ENCODE measurements at regions not wholly inside any gene's neighbourhood (a gene's known extent, or its start where the extent isn't known, plus 50 kb on each side); places are given as distances from the start of the nearest gene placed in this dataset.

DNA sequence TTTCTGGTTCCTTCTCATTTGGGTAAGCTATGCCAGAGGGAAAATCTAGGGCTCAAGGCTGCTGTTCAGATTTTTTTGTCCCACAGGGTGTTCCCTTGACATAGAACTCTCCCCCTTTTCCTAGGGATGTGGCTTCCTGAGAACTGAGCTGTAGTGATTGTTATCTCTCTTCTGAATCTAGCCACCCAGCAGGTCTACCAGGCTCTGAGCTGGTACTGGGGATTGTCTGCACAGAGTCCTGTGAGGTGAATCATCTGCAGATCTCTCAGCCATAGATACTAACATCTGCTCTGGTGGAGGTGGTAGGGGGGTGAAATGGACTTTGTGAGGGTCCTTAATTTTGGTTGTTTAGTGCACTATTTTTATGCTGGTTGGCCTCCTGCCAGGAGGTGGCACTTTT is 167.3 kb upstream of the PGR start:
- DNase-seq: no peak
- Histone ChIP-seq H3K9ac (ENCODE audit: insufficient read depth, low read length, poor library complexity, severe bottlenecking) (no peak overlapping the region), H3K9me3 (replicated peaks in 1 of 2; ENCODE audit: control insufficient read depth in 1 of 2, insufficient read depth in 1 of 2, low read length in 2 of 2) (peaks cover 12% of the 10 kb centered on the region in 2 donors), H4K20me1 (ENCODE audit: insufficient read depth, low read length) (no peaks in the 10 kb centered on the region), H3K79me2 (ENCODE audit: insufficient read depth, low read length) (no peaks in the 10 kb centered on the region), H2AFZ (ENCODE audit: insufficient read depth, low read depth, low read length, poor library complexity, severe bottlenecking) (no peak overlapping the region), H3K27me3 (ENCODE audit: control insufficient read depth in 2 of 2, insufficient read depth in 2 of 2, low read length in 2 of 2) (no peaks in the 10 kb centered on the region), H3K4me1 (ENCODE audit: control insufficient read depth in 1 of 2, insufficient read depth in 2 of 2, low read length in 2 of 2) (no peaks in the 10 kb centered on the region), H3K27ac (ENCODE audit: low read depth in 1 of 2, low read length in 2 of 2) (no peak overlapping the region), H3K4me2 (replicated peaks; ENCODE audit: extremely low read depth, low read length, poor library complexity, severe bottlenecking) (no peak overlapping the region), H3K4me3 (replicated peaks in 1 of 3; ENCODE audit: low read depth in 2 of 3, low read length in 3 of 3) (no peak overlapping the region), H3K36me3 (replicated peaks in 1 of 2; ENCODE audit: control insufficient read depth in 1 of 2, insufficient read depth in 2 of 2, low read length in 2 of 2) (no peaks in the 10 kb centered on the region)
- Mint-ChIP-seq H3K27ac (no peak overlapping the region), H3K27me3 (ENCODE audit: low read depth in 3 of 3) (no peaks in the 10 kb centered on the region), H3K4me3 (no peak overlapping the region), H3K36me3 (no peaks in the 10 kb centered on the region), H3K4me1 (no peaks in the 10 kb centered on the region), H3K9me3 (peaks cover 3 to 15% (median 7%) of the 10 kb centered on the region in 7 donors)
- TF ChIP-seq, protein P1, sequence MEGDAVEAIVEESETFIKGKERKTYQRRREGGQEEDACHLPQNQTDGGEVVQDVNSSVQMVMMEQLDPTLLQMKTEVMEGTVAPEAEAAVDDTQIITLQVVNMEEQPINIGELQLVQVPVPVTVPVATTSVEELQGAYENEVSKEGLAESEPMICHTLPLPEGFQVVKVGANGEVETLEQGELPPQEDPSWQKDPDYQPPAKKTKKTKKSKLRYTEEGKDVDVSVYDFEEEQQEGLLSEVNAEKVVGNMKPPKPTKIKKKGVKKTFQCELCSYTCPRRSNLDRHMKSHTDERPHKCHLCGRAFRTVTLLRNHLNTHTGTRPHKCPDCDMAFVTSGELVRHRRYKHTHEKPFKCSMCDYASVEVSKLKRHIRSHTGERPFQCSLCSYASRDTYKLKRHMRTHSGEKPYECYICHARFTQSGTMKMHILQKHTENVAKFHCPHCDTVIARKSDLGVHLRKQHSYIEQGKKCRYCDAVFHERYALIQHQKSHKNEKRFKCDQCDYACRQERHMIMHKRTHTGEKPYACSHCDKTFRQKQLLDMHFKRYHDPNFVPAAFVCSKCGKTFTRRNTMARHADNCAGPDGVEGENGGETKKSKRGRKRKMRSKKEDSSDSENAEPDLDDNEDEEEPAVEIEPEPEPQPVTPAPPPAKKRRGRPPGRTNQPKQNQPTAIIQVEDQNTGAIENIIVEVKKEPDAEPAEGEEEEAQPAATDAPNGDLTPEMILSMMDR (IDR thresholded peaks at IDR 0.05): no peak
- intact Hi-C loops (cut with micrococcal nuclease): no loop called here

DNA sequence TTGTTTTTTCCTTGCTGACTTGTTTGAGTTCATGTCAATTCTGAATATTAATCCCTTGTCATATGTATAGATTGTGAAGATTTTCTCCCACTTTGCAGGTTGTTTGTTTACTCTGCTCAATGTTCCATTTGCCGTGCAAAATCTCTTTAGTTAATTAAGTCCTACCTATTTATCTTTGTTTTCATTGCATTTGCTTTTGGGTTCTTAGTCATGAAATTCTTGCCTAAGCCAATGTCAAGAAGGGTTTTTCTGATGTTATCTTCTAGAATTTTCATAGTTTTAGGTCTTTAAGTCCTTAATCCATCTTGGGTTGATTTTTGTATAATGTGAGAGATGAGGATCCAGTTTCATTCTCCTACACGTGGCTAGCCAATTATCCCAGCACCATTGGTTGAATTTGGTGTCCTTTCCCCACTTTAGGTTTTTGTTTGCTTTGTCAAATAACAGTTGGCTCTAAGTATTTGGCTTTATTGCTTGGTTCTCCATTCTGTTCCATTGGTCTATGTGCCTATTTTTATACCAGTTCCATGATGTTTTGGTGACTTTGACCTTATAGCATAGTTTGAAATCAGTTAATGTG is 163.1 kb upstream of the PGR start:
- no peak overlapping the region for H3K4me2 ChIP-seq (replicated peaks; ENCODE audit: extremely low read depth, low read length, poor library complexity, severe bottlenecking)
- no peak for DNase-seq
- no peak overlapping the region for H3K27ac Mint-ChIP-seq
- no peak overlapping the region for H3K4me3 Mint-ChIP-seq
- no peaks in the 10 kb centered on the region for H4K20me1 ChIP-seq (ENCODE audit: insufficient read depth, low read length)
- peaks cover 5 to 22% (median 7%) of the 10 kb centered on the region in 7 donors for H3K9me3 Mint-ChIP-seq
- H3K27me3 ChIP-seq (ENCODE audit: control insufficient read depth in 2 of 2, insufficient read depth in 2 of 2, low read length in 2 of 2): no peaks in the 10 kb centered on the region
- H3K4me1 Mint-ChIP-seq: no peaks in the 10 kb centered on the region
- no peaks in the 10 kb centered on the region for H3K27me3 Mint-ChIP-seq (ENCODE audit: low read depth in 3 of 3)
- TF ChIP-seq, protein P1 (IDR thresholded peaks at IDR 0.05): no peak
- H3K9me3 ChIP-seq (replicated peaks in 1 of 2; ENCODE audit: control insufficient read depth in 1 of 2, insufficient read depth in 1 of 2, low read length in 2 of 2): peaks cover 14 to 22% of the 10 kb centered on the region in 2 donors
- H3K9ac ChIP-seq (ENCODE audit: insufficient read depth, low read length, poor library complexity, severe bottlenecking): no peak overlapping the region
- H3K4me3 ChIP-seq (replicated peaks in 1 of 3; ENCODE audit: low read depth in 2 of 3, low read length in 3 of 3): no peak overlapping the region
- no peaks in the 10 kb centered on the region for H3K36me3 ChIP-seq (replicated peaks in 1 of 2; ENCODE audit: control insufficient read depth in 1 of 2, insufficient read depth in 2 of 2, low read length in 2 of 2)
- no peaks in the 10 kb centered on the region for H3K79me2 ChIP-seq (ENCODE audit: insufficient read depth, low read length)
- H3K27ac ChIP-seq (ENCODE audit: low read depth in 1 of 2, low read length in 2 of 2): no peak overlapping the region
- H2AFZ ChIP-seq (ENCODE audit: insufficient read depth, low read depth, low read length, poor library complexity, severe bottlenecking): no peak overlapping the region
- H3K4me1 ChIP-seq (ENCODE audit: control insufficient read depth in 1 of 2, insufficient read depth in 2 of 2, low read length in 2 of 2): no peaks in the 10 kb centered on the region
- intact Hi-C loops (cut with micrococcal nuclease): no loop called here
- no CpG with 5 or more reads among the region's 2 CpGs for WGBS (ENCODE audit: insufficient coverage)
- no peaks in the 10 kb centered on the region for H3K36me3 Mint-ChIP-seq
